ENCODE measurements at regions not wholly inside any gene's neighbourhood (a gene's known extent, or its start where the extent isn't known, plus 50 kb on each side); places are given as distances from the start of the nearest gene placed in this dataset.

DNA sequence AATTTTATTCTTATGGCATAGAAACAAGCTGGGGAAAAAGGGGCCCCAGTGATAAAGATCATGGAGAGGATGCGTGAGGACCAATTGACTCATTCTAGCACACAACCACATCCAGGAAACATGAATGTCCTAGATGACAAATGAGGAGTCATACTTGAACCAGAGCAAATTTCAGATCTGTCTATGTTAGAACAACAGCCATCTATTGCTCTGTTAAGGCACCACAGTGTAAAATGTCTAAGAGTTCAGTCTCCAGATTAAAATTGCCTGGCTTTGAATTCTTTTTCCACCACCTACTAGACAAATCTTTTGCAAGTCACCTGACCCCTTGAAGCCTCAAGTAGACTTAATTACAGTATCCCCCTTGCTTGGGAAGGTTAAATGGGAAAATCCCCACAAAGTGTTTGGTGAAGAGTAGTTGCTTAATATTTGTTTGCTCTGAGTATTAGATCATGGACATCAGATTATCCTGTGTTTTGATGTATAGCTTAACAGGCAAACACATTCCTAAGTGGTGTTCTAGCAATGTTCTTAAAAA lies 258.7 kb upstream of the TGFBR2 start:
- WGBS, 3 donors, result 89 to 96% (median 91%) methylated on average over 1 of the region's 1 CpG
- intact Hi-C loops (cut with DNase I), result no loop called here
- H3K27ac ChIP-seq, result no peak overlapping the region
- no peaks in the 10 kb centered on the region for H3K36me3 ChIP-seq
- no peak for DNase-seq
- no peak overlapping the region for H3K4me3 ChIP-seq
- TF ChIP-seq EP300 (IDR thresholded peaks at IDR 0.05) (no peak), CTCF (IDR thresholded peaks at IDR 0.05) (no peak), POLR2A (IDR thresholded peaks at IDR 0.05) (no peak)
- no peaks in the 10 kb centered on the region for H3K27me3 ChIP-seq
- no peaks in the 10 kb centered on the region for H3K4me1 ChIP-seq (ENCODE audit: insufficient read depth)
- no peaks in the 10 kb centered on the region for H3K9me3 ChIP-seq

DNA sequence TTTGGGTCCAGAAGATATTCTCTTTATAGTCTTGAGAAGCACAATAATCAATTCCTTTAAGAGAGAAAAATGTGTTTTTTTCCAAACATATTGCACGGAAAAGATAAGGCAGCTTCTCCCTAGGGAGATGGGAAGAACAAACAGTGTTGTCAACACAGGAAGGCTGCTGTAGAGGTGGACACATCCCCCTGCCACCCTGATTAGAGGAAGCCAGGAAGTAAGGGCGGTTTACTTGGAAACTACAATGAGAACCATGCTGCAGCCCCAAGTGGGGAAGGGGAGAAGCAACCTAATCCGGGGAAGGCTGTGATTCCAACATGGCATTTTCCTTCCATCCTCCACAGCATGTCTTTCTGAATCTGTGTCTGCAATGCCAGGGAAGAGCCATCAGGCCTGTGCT lies 256.9 kb upstream of the TGFBR2 start:
- WGBS, 3 donors, result 63 to 70% (median 66%) methylated on average over 3 of the region's 3 CpGs
- no peak for TF ChIP-seq EP300 (IDR thresholded peaks at IDR 0.05)
- no peak for TF ChIP-seq POLR2A (IDR thresholded peaks at IDR 0.05)
- TF ChIP-seq CTCF (IDR thresholded peaks at IDR 0.05), result no peak
- H3K27me3 ChIP-seq, result no peaks in the 10 kb centered on the region
- no peaks in the 10 kb centered on the region for H3K36me3 ChIP-seq
- no peaks in the 10 kb centered on the region for H3K9me3 ChIP-seq
- intact Hi-C loops (cut with DNase I), result no loop called here
- DNase-seq, result no peak
- H3K27ac ChIP-seq, result no peak overlapping the region
- H3K4me1 ChIP-seq (ENCODE audit: insufficient read depth), result peaks cover 3% of the 10 kb centered on the region
- no peak overlapping the region for H3K4me3 ChIP-seq

DNA sequence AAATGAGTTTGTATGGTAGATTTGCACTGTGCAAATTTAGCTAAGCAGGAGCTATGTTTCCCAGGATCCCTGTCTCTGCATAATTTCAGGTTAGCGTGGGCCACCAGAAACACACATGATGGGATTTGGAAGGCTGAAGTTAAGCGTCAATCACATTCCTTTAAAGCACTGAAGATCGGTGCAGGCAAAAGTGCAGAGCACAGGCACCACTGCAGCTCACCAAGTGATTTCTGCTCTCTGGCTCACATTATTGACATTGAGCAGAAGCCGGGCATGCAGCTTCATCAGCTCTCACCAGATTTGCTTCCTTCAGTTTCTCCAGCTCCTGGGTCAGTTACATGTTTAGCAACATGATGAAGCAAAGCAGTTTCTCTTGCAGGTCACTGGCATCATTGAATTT lies 256.4 kb upstream of the TGFBR2 start:
- Histone ChIP-seq H3K4me3 (no peak overlapping the region), H3K4me1 (ENCODE audit: insufficient read depth) (peaks cover 8% of the 10 kb centered on the region), H3K27me3 (no peaks in the 10 kb centered on the region), H3K9me3 (no peaks in the 10 kb centered on the region), H3K27ac (no peak overlapping the region), H3K36me3 (no peaks in the 10 kb centered on the region)
- no peak for DNase-seq
- TF ChIP-seq CTCF (IDR thresholded peaks at IDR 0.05), result no peak
- TF ChIP-seq POLR2A (IDR thresholded peaks at IDR 0.05), result no peak
- no peak for TF ChIP-seq EP300 (IDR thresholded peaks at IDR 0.05)
- intact Hi-C loops (cut with DNase I), result no loop called here
- WGBS, 3 donors, result 70 to 97% (median 71%) methylated on average over 4 of the region's 4 CpGs

GRCh38 chr3:30350901-30351300 lies 255.5 kb upstream of the TGFBR2 start:
- Histone ChIP-seq H3K4me3 (no peak overlapping the region), H3K36me3 (no peaks in the 10 kb centered on the region), H3K27me3 (no peaks in the 10 kb centered on the region), H3K9me3 (no peaks in the 10 kb centered on the region), H3K27ac (no peak overlapping the region), H3K4me1 (ENCODE audit: insufficient read depth) (peaks cover 12% of the 10 kb centered on the region)
- DNase-seq, result no peak
- whole genome bisulfite sequencing, 3 donors, result 95 to 99% (median 98%) methylated on average over 2 of the region's 2 CpGs
- no peak for TF ChIP-seq CTCF (IDR thresholded peaks at IDR 0.05)
- TF ChIP-seq EP300 (IDR thresholded peaks at IDR 0.05), result no peak
- no peak for TF ChIP-seq POLR2A (IDR thresholded peaks at IDR 0.05)
- intact Hi-C loops (cut with DNase I), result no loop called here
